Type B pancreatic cell (in vitro differentiated cells): ENCODE measurements at regions not wholly inside any gene's neighbourhood (a gene's known extent, or its start where the extent isn't known, plus 50 kb on each side); places are given as distances from the start of the nearest gene placed in this dataset.

Experiments
- DNase-seq: peaks from one replicate; pipeline ENCODE4 v3.0.0; 2021; ENCODE audit warnings: mixed read lengths; ENCODE audit not compliant: unreplicated experiment; ENCODE audit errors: extremely low spot score
- H3K27ac Mint-ChIP-seq: 2 replicates; pipeline ENCODE4 v1.8.0; 2021; ENCODE audit warnings: mild to moderate bottlenecking, mixed read lengths
- H3K27me3 Mint-ChIP-seq: 2 replicates; pipeline ENCODE4 v1.8.0; 2021; ENCODE audit warnings: mixed read lengths
- H3K36me3 Mint-ChIP-seq: 2 replicates; pipeline ENCODE4 v1.8.0; 2021; ENCODE audit warnings: mixed read lengths
- H3K4me1 Mint-ChIP-seq: one replicate; pipeline ENCODE4 v1.8.0; 2021; ENCODE audit warnings: mixed read lengths; ENCODE audit not compliant: unreplicated experiment
- H3K4me3 Mint-ChIP-seq: 2 replicates; pipeline ENCODE4 v1.8.0; 2021; ENCODE audit warnings: mild to moderate bottlenecking, mixed read lengths
- H3K9me3 Mint-ChIP-seq: 2 replicates; pipeline ENCODE4 v1.8.0; 2021; ENCODE audit warnings: mixed read lengths
- CTCF ChIP-seq: fragments of 200-600 bp; sonication (generic); conservative IDR thresholded peaks from 2 replicates; pipeline ENCODE4 v1.5.0; 2021; ENCODE audit warnings: antibody characterized with exemption, mild to moderate bottlenecking

GRCh38 chr7:17732083-17732482 is 208.2 kb downstream of the SNX13 start:
- DNase-seq, result no peak
- H3K9me3 Mint-ChIP-seq, result peaks cover 4% of the 10 kb centered on the region
- no peak for TF ChIP-seq CTCF
- H3K27ac Mint-ChIP-seq, result no peak overlapping the region
- no peaks in the 10 kb centered on the region for H3K27me3 Mint-ChIP-seq
- H3K4me3 Mint-ChIP-seq, result no peak overlapping the region
- H3K4me1 Mint-ChIP-seq, result no peaks in the 10 kb centered on the region
- H3K36me3 Mint-ChIP-seq, result no peaks in the 10 kb centered on the region
